ENCODE measurements at regions not wholly inside any gene's neighbourhood (a gene's known extent, or its start where the extent isn't known, plus 50 kb on each side); places are given as distances from the start of the nearest gene placed in this dataset.

DNA sequence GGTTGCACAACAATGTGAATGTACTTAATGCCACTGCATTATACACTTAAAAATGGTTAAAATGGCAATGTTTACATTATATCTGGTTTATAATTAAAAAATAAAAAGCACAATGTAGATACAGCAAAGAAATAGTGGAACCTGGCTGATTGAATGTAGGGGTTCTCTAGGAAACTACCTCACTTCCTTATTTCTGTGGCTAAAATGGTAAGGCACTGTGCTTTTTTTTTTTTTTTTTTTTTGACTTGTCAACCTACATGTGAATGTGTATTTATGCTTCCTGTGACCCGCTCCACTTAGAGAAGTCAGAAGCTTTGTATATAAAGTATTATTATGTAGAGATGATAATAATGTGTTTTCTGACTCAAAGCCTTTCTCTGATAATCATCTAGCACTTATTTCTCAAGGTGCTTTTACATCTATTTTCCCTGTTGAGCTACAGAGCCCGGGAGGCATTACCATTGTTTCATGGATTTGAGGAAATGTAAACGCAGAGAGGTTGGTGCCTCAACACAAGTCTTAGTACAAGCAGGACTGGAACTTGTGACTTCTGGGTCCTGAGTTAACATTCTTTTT, 55.0 kb downstream of the SOX4 start:
- CTCF ChIA-PET: no interaction called here
- no peak for DNase-seq (ENCODE audit: low read depth in 1 of 2, low spot score in 1 of 2)
- Histone ChIP-seq H3K4me3 (no peak overlapping the region), H3K9me3 (no peaks in the 10 kb centered on the region), H3K4me1 (no peaks in the 10 kb centered on the region), H3K27ac (no peak overlapping the region), H3K4me2 (no peak overlapping the region)
- ATAC-seq: no peak
- FAIRE-seq: no peak
- 75% methylated on average over 3 of the region's 3 CpGs for WGBS (ENCODE audit: missing lambda C conversion rate)
- no peak for TF ChIP-seq RNF2 (IDR thresholded peaks at IDR 0.05; ENCODE audit: borderline replicate concordance, low read depth)
- TF ChIP-seq POLR2AphosphoS2 (conservative IDR thresholded peaks at IDR 0.05; ENCODE audit: low read length): no peak
- TF ChIP-seq EHF (CRISPR knock-in tag; IDR thresholded peaks at IDR 0.05): no peak
- no peak for TF ChIP-seq CBX8 (IDR thresholded peaks at IDR 0.05)
- POLR2A ChIA-PET: no interaction called here

DNA sequence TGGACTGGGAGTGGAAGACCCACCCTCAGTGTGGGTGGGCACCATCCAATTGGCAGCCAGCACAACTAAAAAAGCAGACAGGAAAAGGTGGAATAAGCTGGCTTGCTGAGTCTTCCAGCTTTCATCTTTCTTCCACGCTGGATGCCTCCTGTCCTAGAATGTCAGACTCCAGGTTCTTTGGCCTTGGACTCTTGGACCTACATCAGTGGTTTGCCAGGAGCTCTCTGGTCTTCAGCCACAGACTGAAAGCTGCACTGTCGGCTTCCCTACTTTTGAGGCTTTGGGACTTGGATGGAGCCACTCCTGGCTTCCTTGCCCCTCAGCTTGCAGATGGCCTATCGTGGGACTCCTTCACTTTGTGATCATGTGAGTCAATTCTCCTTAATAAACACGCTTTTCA, 59.8 kb downstream of the SOX4 start:
- 56% methylated on average over 4 of the region's 4 CpGs for WGBS (ENCODE audit: missing lambda C conversion rate)

DNA sequence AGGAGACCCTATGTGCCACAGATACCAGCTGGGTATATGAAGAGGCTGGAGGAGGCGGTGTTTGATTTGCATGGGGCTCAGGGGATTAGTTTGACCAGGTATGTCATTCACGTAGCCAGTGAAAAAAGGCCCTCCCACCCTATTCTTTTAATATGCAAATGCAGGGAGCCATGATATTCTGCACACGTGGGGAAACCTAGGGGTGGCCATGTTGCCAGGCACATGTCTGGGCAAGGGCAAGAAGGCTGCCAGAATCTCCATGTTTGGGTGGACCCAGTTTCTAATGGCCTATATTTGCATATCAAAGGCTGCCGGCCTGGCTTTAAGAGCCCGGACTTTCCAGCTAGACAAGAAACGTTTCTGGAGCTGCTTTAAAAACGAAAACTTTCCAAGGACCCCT, 60.4 kb downstream of the SOX4 start:
- 77% methylated on average over 7 of the region's 7 CpGs for WGBS (ENCODE audit: missing lambda C conversion rate)
- no peak for DNase-seq (ENCODE audit: low read depth in 1 of 2, low spot score in 1 of 2)
- ChIA-PET POLR2A (no interaction called here), CTCF (interaction anchor here (1.2 kb wide), 1 partner anchor 57 kb away, joined by 3 read pairs; no protein-coding TSS in a partner anchor)
- TF ChIP-seq NFE2L2 (conservative IDR thresholded peaks at IDR 0.05; ENCODE audit: low read length) (no peak), CBX8 (IDR thresholded peaks at IDR 0.05) (no peak), ZC3H11A (IDR thresholded peaks at IDR 0.05) (no peak), ZNF302 (CRISPR knock-in tag; IDR thresholded peaks at IDR 0.05) (no peak), EHMT2 (IDR thresholded peaks at IDR 0.05; ENCODE audit: low read depth) (no peak), KDM5A (IDR thresholded peaks at IDR 0.05) (no peak), RARB (CRISPR knock-in tag; IDR thresholded peaks at IDR 0.05) (no peak), CEBPB (IDR thresholded peaks at IDR 0.05) (no peak), HEYL (CRISPR knock-in tag; IDR thresholded peaks at IDR 0.05) (no peak), FOSB (CRISPR knock-in tag; IDR thresholded peaks at IDR 0.05) (no peak), SREBF2 (IDR thresholded peaks at IDR 0.05) (no peak), BHLHE40 (IDR thresholded peaks at IDR 0.05; ENCODE audit: low read depth, low read length) (no peak)
- no peak overlapping the region for H3K4me2 ChIP-seq
- no peak for FAIRE-seq
- H3K9me3 ChIP-seq: no peaks in the 10 kb centered on the region
- H3K4me1 ChIP-seq: peaks cover 4% of the 10 kb centered on the region; the same call in 2 of the 3 replicates
- ATAC-seq: no peak
- no peak overlapping the region for H3K4me3 ChIP-seq
- no peak overlapping the region for H3K27ac ChIP-seq

More for the DNA sequence above, 59.8 kb downstream of the SOX4 start:
- no peaks in the 10 kb centered on the region for H3K9me3 ChIP-seq
- ATAC-seq (no peak), FAIRE-seq (no peak), DNase-seq (ENCODE audit: low read depth in 1 of 2, low spot score in 1 of 2) (no peak)
- POLR2A ChIA-PET: no interaction called here
- CTCF ChIA-PET: interaction anchor here (0.7 to 1.2 kb wide), 2 partner anchors 57 to 205 kb away, joined by 3 to 4 read pairs; no protein-coding TSS in a partner anchor
- no peak overlapping the region for H3K4me2 ChIP-seq
- H3K4me1 ChIP-seq: peaks cover 4% of the 10 kb centered on the region; the same call in 2 of the 3 replicates
- no peak overlapping the region for H3K27ac ChIP-seq
- no peak overlapping the region for H3K4me3 ChIP-seq
- TF ChIP-seq TP53 (CRISPR knock-in tag; IDR thresholded peaks at IDR 0.05): no peak
- no peak for TF ChIP-seq JUNB (IDR thresholded peaks at IDR 0.05)
- TF ChIP-seq SMC3 (IDR thresholded peaks at IDR 0.05): no peak
- TF ChIP-seq NFE2L2 (conservative IDR thresholded peaks at IDR 0.05; ENCODE audit: low read length): no peak
- no peak for TF ChIP-seq CBX2 (IDR thresholded peaks at IDR 0.05; ENCODE audit: borderline replicate concordance, low read depth)
- TF ChIP-seq, protein P1, sequence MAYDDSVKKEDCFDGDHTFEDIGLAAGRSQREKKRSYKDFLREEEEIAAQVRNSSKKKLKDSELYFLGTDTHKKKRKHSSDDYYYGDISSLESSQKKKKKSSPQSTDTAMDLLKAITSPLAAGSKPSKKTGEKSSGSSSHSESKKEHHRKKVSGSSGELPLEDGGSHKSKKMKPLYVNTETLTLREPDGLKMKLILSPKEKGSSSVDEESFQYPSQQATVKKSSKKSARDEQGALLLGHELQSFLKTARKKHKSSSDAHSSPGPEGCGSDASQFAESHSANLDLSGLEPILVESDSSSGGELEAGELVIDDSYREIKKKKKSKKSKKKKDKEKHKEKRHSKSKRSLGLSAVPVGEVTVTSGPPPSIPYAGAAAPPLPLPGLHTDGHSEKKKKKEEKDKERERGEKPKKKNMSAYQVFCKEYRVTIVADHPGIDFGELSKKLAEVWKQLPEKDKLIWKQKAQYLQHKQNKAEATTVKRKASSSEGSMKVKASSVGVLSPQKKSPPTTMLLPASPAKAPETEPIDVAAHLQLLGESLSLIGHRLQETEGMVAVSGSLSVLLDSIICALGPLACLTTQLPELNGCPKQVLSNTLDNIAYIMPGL (CRISPR knock-in tag; IDR thresholded peaks at IDR 0.05; ENCODE audit: borderline replicate concordance): no peak
- no peak for TF ChIP-seq NR3C1 (IDR thresholded peaks at IDR 0.05)
- TF ChIP-seq CBX8 (IDR thresholded peaks at IDR 0.05): no peak
- TF ChIP-seq EP300 (IDR thresholded peaks at IDR 0.05): no peak

Measured in A549 (cell line).